ENCODE measurements at regions not wholly inside any gene's neighbourhood (a gene's known extent, or its start where the extent isn't known, plus 50 kb on each side); places are given as distances from the start of the nearest gene placed in this dataset.
"Not testable (repeated sequence)": the region's sequence is repeated elsewhere in the genome, so short reads cannot be mapped to it uniquely, and the experiment has no call there.

DNA sequence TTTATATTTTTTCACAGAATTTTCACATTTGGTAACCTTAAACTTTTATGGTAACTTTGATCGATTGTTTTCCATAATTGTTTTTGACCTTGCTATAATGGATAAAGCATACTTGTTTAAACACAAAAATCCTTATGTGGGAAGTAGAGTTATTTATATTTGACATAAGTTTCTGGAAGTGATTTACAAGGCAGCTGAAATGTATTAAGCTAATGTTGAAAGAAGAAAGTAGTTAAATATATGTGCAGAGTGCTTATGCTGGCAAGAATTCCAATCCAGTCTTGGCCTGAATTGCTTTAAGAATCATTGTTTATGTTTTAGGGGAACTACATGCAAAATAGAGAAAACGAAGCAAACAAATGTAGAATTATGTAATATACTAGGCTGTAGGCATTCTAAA lies 763.6 kb downstream of the TAF11L14 start:
- no peak for DNase-seq (ENCODE audit: low read depth in 2 of 2, low spot score in 1 of 2)

DNA sequence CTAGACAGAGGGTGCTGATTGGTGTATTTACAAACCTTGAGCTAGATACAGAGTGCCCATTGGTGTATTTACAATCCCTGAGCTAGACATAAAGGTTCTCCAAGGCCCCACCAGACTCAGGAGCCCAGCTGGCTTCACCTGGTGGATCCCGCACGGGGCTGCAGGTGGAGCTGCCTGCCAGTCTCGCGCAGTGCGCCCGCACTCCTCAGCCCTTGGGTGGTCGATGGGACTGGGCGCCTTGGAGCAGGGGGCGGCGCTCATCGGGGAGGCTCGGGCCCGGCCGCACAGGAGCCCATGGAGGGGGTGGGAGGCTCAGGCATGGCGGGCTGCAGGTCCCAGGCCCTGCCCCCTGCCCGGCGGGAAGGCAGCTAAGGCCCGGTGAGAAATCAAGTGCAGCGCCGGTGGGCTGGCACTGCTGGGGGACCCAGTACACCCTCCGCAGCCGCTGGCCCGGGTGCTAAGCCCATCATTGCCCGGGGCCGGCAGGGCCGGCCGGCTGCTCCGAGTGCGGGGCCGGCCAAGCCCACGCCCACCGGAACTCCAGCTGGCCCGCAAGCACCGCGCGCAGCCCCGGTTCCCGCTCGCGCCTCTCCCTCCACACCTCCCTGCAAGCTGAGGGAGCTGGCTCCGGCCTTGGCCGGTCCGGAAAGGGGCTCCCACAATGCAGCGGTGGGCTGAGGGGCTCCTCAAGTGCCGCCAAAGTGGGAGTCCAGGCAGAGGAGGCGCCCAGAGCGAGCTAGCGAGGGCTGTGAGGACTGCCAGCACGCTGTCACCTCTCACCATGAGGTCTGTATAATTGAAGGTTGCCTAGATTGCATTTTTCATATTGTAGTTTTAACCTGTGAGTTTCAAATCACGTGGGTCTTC lies 765.4 kb downstream of the TAF11L14 start:
- DNase-seq (ENCODE audit: low read depth in 2 of 2, low spot score in 1 of 2): not testable (repeated sequence)

DNA sequence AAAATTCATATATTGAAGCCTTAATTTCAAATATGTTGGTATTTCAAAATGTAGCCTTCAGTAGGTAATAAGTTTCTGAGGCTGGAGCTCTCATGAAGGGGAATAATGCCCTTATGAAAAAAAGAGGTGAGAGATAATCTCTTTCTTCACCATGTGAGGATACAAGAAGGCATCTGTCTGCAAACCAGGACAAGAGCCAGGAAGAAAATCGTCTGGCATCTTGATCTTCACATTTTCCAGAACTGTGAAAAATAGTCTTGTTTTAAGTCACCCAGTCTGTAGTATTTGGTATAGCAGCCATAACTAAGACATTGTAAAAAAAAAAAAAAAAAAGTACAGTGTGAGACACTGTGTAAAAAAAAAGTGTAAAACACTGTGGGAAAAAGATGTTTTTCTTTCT lies 768.9 kb downstream of the TAF11L14 start:
- DNase-seq (ENCODE audit: low read depth in 2 of 2, low spot score in 1 of 2): no peak

DNA sequence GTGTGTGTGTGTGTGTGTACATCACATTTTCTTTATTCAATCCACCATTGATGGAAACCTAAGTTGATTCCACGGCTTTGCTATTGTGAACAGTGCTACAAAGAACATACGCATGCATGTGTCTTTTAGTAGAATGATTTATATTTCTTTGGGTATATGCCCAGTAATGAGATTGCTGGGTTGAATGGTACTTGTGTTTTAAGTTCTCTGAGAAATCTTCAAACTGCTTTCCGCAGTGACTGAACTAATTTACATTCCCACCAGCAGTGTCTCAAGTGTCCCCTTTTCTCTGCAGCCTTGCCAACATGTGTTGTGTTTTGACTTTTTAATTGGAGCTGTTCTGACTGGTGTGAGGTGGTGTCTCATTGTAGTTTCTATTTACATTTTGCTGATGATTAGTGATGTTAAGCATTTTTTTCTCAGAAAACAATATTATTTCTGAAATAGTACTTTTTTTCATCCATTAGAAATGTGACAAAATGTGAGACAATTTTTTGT lies 769.7 kb downstream of the TAF11L14 start:
- no peak for DNase-seq (ENCODE audit: low read depth in 2 of 2, low spot score in 1 of 2)

DNA sequence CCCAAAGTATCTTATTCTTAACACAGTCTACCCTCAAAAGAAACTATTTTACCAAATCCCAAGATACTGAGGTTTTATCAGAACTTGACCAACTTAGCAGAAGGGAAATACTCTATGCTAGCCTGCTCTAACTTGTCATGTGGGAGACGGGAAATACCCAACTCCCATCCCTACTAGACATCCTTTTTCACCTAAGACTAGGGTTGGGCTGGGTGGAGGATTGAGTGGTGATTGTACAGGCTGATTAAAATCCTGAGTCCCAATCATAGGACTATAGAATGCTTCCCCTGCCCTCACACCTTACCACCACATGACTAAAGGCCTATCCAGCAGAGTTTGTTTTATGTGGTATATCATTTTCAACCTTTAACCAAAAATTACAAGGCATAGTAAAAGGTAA lies 786.5 kb downstream of the TAF11L14 start:
- DNase-seq (ENCODE audit: low read depth in 2 of 2, low spot score in 1 of 2): no peak

DNA sequence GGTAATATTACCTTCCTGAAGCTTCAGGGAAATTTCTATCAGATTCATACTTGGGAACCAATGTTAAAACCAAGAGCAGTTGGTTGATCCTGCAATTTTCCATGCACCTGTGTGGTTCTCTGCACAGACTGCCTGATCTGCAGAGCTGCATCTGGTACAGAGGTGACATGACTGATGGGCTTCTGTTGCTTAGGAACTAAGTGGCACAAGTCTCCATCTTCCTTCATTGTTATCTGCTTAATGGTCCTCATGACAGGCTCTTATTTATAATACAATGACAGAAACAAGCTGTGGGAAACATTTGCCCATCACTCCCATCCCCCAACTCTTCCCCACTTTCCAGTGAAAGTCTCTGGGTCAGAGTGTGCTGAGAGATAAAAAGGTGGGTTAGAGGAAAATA lies 799.1 kb downstream of the TAF11L14 start:
- no peak for DNase-seq (ENCODE audit: low read depth in 2 of 2, low spot score in 1 of 2)

DNA sequence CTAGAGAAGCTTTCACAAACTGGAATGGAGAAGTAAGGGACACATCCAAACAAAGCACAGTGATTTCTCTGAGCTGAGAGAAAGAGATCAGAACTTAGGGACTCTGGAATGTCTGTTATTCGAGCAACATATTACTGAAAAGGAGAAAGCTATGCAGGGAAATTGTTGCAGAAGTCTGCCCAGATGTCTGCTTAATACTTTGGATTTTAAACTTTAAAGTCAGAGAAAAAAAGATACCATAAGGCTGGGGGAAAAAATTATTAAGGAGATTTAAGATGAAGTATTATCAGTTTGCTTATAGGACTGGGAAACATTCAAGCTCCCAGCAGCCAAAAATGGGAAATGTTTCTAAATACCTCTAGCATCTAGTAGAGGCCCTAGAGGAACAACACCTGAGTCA lies 803.9 kb downstream of the TAF11L14 start:
- no peak for DNase-seq (ENCODE audit: low read depth in 2 of 2, low spot score in 1 of 2)

DNA sequence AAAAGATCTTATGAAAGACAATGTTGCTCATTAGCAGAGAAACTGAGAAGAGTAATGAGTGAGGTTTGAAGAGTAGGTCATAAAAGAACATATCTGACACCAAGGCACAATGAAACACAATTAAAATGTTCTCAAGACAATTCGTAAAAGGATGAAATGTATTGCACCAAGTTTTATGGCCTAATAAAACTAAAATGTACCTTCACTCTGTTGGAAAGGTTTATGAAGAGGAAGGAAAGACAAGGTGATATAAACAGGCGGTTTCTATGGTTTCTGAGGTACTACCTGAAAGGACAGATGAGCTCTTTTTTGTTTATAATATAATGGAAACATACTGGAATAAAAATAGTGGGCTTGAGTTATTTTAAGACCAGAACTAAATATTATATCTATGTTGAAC lies 821.3 kb downstream of the TAF11L14 start:
- DNase-seq (ENCODE audit: low read depth in 2 of 2, low spot score in 1 of 2): no peak

DNA sequence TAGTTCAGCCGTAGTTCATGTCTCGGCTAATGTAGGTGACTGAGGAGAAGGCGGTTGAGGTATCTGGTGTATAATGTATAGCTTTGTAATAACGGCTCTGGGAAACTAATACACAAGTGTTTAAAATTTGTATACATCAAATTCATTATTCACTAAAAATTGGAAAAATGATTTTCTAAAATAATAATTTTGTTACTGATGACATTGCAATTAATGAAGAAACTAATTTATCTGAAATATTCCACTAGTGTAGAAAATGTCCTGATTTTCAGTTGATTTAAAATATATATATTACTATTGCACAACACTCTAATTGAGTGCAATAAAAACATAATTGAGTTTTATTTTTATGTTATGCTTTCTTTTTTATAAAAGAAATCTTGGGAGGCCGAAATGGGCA lies 823.0 kb downstream of the TAF11L14 start:
- no peak for DNase-seq (ENCODE audit: low read depth in 2 of 2, low spot score in 1 of 2)

DNA sequence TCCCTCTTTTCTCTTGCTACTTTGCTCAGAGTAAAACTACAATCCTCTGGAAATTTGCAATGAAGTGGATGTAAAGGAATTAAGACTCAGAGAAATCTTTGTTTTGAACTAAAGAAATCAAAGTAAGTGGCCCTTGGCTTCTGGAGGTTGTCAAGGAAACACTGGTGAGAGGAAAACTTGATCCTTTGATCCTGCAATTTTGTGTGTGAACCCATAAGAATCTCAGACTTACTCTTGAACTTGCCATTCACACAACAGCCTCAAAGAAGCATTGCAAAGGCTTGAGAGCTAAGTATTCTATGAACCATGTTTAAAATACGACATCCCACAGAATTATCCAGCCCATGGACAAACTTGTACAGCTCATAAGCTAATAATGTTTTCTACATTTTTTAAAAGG lies 827.5 kb downstream of the TAF11L14 start:
- DNase-seq (ENCODE audit: low read depth in 2 of 2, low spot score in 1 of 2): no peak

DNA sequence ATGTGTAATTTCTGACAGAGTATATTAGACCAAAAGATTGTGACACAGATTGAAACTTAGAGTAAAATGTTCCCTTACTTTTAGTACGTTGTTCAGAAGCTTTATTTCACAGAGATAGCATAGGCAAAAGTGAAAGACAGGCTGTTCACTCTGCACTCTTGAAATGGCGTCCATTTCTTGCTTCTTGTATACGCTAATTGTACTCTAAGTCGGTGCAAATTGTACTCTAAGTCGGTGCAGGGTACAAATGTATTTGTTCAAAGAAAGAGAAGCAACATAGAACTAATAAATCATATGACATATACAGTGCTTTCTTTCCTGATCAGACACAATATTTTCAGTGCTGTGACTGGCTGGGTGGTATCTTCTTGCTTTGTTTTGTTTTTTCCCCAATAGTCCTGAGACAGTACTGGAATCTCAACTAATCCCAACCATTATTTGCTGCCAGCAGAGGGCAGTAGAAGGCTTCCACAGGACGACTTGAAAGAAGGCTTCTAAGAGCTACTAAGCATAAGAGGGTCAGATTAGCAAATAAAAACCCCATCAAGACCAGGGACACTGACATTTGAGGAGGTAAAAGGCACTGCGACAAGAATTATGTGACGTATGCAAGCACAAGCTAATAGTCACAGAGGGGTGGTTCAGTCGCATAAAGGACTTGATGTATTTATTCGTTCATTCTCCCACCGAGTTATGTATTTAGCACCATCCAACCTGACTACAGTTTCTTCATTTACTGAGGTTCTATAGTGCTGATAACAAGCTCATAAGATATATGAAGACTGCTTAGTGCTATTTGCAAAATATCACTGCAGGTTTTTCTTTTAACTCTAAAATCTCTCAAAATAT lies 831.8 kb downstream of the TAF11L14 start:
- no peak for DNase-seq (ENCODE audit: low read depth in 2 of 2, low spot score in 1 of 2)

DNA sequence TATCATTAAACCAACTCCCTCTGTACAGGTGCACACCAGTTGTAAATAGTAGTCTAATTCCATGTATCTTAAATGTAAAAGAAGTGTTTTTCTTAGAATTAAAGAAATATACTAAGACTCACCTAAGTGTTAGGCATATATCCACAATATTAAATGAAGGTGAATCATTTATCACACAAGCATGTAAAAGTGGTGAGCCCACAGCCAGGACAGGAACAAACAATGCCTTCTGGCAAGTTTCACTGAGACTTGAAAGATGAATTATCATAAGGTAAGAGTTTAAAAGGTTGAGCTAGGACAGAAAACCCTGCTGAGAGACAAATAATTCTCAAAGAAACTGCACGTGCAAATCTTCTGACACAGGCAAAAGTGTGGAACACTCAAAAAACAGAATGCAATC lies 832.5 kb downstream of the TAF11L14 start:
- no peak for DNase-seq (ENCODE audit: low read depth in 2 of 2, low spot score in 1 of 2)

DNA sequence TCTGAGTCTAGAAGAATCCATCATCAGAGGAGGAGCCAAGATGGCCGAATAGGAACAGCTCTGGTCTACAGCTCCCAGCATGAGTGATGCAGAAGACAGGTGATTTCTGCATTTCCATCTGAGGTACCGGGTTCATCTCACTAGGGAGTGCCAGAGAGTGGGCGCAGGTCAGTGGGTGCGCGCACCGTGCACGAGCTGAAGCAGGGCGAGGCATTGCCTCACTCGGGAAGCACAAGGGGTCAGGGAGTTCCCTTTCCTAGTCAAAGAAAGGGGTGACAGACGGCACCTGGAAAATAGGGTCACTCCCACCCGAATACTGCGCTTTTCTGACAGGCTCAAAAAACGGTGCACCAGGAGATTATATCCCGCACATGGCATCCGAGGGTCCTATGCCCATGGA lies 837.5 kb downstream of the TAF11L14 start:
- not testable (repeated sequence) for DNase-seq (ENCODE audit: low read depth in 2 of 2, low spot score in 1 of 2)

DNA sequence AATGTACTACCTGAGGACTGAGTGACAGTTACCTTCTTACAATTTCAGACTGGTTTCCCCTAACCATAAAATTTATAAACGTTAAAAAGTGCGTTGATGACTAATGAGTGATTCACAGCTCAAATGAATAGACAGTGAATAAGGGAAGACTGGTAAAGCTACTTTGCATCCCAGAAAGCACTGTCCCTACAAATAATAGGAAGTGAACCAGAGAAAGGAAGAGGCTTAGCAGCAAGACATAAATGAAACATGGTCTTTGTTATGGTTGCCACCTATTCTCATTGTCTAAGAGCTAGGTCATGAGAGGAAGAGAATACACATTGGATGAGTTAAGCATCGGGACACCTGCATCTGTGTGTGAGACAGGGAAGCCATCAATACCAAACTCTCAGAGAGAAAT lies 849.2 kb downstream of the TAF11L14 start:
- no peak for DNase-seq (ENCODE audit: low read depth in 2 of 2, low spot score in 1 of 2)

DNA sequence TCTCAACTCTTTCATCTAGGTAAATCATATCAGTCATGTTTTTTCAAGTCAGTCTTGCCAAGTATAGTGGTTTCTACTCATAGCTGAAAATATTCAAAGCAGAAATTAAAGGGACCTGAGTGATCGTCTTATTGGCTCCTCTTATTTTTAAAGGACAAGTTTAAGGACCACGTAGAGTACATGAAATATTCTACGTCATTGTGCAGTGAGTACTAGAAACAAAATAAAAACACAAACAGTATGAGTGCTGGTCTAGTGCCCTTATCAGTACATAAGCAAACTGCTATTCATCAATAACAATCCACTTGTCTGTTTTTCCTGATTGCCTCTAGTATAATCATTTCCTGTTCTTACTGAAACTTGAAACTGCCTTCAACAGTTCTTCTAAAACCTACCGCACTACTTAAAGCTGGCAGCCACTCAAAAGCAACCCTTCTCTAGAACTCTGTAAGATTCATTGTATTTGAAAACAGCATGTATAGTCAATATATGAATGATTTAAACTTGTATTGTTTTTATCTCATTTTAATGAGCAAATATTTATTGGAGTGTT lies 853.7 kb downstream of the TAF11L14 start:
- DNase-seq (ENCODE audit: low read depth in 2 of 2, low spot score in 1 of 2): no peak

DNA sequence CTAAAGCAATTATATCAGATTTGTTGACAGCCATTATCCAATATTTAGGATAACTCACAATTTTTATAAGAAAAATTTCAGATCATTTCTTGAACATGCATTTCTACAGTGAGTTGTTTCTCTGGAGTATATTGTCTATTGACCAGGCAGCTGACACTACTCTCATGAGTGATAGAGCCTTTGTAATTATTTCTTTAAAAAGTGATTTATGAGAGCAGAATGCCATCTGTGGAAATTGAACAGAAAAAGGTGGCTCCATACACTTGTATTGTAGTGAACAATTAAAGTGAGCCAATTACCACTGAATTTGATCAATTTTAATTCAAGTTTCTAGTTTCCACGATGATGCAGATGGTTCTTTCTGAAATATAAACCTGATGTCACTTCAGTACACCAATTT lies 855.4 kb downstream of the TAF11L14 start:
- no peak for DNase-seq (ENCODE audit: low read depth in 2 of 2, low spot score in 1 of 2)

DNA sequence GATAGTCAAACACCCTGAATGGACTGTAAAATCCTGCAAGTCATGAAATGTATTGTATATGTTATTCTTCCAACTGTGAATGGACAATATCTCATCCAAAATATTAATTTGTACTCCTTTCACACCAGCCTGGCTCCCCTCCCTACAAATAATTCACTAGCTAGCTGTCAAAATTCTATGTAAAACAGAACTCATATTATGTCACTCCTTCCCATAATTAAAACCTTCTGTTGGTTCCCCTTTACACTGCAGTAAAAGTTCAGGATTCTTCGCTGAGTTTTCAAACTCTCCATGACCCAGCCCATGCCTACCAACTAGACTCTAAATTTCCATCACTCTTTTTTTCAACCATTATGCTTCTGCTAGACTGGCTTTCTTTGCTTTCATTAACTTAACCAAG lies 857.1 kb downstream of the TAF11L14 start:
- no peak for DNase-seq (ENCODE audit: low read depth in 2 of 2, low spot score in 1 of 2)

DNA sequence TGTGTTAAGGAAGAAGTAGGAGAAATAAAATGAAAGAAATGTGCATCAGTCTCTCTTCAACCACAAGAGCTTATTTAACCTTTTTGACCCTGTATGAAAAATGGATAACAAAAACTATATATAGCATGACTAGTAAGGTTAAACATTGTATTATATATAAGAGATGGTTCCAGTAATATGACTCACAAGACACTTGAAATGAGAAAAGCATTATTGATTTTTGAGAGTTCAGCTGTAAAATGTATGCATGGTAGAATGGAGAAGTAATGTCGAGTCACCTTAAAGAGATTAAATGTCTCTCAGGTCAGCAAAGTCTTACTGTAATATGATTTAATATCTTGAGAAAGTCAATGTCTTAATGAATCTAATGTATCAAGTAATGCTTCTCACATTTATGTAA lies 860.9 kb downstream of the TAF11L14 start:
- DNase-seq (ENCODE audit: low read depth in 2 of 2, low spot score in 1 of 2): no peak

DNA sequence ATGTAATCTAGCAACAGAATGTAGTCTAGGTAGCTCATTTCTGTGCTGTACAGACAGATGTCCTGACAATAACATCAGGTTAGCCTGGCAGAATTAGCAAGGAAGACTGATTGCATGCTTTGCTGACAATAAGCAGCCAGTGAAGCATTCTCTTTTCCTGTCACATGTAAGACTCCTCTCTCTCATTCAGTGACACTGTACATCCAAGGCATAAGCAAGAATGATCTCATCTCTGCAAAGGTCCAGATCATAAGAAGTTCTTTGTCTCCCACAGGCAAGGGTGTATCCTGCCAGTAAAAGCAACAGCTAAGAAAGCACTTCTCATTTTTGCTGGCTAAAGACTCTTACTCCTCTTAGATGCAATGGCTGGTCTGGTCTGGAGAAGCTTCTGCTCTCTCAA lies 861.8 kb downstream of the TAF11L14 start:
- DNase-seq (ENCODE audit: low read depth in 2 of 2, low spot score in 1 of 2): no peak

DNA sequence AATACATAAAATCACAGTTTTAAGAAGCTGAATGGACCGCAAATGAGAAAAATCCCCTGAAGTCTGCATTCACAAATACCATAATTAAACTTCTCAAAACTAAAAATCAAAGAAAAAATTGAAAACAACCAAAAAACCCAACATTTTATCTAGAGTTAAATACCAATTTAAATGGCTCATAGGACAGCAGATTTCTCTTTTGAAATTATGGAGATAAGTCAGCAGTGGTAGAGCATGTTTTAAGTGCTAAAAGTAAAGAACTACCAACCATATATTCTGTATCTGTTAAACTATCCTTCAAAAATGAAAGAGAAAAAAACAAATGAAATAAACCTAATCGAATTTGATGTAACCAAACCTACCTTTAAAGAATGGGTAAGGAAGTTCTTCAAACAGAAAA lies 862.8 kb downstream of the TAF11L14 start:
- DNase-seq (ENCODE audit: low read depth in 2 of 2, low spot score in 1 of 2): no peak

DNA sequence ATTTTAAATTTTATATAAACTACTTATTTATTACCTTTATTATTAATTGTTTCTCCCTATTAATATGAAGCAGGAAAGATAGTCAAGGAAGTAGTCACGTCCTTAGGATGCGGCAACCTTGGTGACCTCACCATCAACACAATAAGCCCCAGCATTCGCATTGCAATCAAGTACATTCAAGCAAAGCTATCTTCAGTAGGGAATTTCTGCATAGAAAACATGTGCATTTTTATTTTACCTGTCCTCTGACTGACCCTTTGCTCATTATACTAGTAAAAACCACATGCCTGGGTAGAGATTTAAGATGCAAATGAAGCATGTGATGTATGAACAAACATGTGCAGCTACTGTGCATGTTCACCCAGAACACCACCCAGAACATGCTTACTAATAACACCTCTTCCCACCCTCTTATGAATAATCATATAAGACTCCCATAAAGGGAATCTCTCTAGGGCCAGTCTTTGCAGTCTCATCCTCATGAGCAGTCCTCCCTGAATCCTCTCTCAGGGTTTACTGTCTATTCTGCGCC lies 869.6 kb downstream of the TAF11L14 start:
- no peak for DNase-seq (ENCODE audit: low read depth in 2 of 2, low spot score in 1 of 2)

DNA sequence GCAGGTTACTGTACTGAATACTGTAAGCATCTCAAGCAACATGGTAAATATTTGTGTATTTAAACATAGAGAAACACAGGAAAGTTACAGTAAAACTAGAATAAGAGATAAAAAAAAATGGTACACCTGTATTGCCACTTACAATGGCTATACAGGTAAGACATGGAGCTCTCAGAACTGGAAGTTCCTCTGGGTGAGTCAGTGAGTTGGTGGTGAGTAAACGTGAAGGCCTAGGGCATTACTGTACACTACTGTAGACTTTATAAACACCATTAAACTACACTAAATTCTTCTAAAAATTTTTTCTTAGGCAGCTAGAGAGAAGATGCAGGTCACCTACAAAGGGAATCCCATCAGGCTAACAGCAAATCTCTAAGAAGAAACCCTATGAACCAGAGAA lies 872.9 kb downstream of the TAF11L14 start:
- DNase-seq (ENCODE audit: low read depth in 2 of 2, low spot score in 1 of 2): no peak

Data from stimulated activated CD8-positive, alpha-beta memory T cell treated with anti-CD3 and anti-CD28 coated beads, Interleukin-4, amount 100 ng/mL, for 4 hours (primary cell).